HG03025 (cell line): ENCODE measurements at regions not wholly inside any gene's neighbourhood (a gene's known extent, or its start where the extent isn't known, plus 50 kb on each side); places are given as distances from the start of the nearest gene placed in this dataset.

Experiments
- ATAC-seq: cut with Tn5 transposase; IDR thresholded peaks from one replicate; pipeline ENCODE4 v1.9.1; 2021; ENCODE audit warnings: mild to moderate bottlenecking, moderate library complexity; ENCODE audit not compliant: unreplicated experiment, low FRiP score

DNA sequence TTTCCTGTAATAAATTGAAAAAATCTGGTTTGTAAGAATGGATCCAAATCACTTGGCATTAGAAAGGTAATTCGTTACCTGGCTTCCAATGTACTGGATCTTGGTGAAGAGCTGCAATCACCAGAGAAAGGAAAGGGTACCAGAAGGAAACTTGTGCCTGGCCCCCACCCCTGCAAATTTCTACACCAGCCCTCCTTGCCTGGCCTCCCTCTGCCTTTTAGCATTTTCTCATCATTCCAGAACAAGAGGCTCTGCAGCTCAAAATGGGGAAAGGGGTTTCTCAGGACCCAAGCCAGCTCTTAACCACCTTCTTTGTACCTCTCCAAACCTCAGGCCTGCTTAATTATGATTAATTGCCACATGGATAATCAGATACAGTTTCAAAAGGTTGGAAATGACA, 612.8 kb upstream of the MGMT start:
- no peak for ATAC-seq

GRCh38 chr10:128854963-128855362, 612.1 kb upstream of the MGMT start:
- ATAC-seq, result no peak

- ATAC-seq, result no peak
Observed at GRCh38 chr10:128855618-128856428, 611.2 kb upstream of the MGMT start.

DNA sequence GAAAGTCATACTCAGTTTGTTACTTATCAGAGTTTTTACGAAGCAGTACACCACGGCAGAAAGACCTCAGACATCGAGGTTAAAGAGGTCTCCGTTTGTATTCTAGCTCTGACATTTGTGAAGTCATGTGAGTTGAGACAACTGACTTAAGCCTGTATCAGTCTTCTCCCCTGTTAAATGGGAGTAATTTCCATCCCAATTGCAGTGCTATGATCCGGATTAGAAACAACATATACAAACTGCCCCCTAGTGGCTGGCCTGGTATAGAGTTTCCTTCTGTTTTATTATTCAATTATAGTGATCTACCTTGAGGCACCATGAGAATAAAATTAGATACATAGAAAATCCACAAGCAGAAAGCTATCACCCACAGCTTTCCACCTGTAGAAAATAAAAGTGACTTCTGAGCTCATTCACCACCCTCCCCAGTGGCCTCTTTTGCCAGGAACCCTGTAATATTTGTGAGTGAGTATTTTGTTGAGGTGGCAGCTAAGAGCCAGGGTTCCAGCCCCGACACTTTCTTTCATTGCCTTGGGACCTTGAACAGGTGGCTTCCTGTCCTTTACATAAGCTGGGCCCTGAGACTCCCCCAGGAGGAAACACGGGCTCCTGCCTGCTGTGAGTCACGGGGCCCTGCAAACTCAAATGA, 607.2 kb upstream of the MGMT start:
- no peak for ATAC-seq

- no peak for ATAC-seq
Observed at GRCh38 chr10:128860574-128860973, 606.5 kb upstream of the MGMT start.

GRCh38 chr10:128861018-128861901, 605.8 kb upstream of the MGMT start:
- ATAC-seq, result no peak

- no peak for ATAC-seq
Observed at GRCh38 chr10:128863411-128863810, 603.6 kb upstream of the MGMT start.

DNA sequence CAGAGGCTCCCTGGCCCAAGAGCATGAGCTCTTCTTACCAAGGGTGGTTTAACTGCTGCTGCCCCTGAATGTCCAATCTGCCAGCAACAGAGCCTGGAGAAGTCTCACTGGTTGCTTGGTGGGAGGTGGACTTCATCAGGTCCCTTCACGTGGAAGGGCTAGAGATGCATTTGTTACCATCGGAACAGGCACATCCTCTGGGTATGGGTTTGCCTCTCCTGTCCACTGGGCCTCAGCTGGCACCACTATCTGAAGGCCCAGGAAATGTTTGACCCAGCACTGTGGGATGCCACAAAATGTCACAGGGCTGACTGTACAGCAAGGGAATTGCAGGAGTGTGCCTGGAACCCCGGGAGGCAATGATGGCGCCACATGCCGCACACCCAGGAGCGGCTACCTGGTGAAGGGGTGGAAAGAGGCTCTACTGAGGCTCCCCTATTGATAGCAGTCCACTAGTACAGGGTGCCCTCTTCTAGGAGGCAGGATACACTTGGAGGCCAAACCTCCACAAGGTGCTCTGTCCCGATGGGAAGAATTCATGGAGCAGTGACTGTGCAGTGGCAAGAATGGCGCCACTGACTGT, 603.1 kb upstream of the MGMT start:
- ATAC-seq, result no peak

- no peak for ATAC-seq
Observed at GRCh38 chr10:128864554-128865295, 602.3 kb upstream of the MGMT start.

DNA sequence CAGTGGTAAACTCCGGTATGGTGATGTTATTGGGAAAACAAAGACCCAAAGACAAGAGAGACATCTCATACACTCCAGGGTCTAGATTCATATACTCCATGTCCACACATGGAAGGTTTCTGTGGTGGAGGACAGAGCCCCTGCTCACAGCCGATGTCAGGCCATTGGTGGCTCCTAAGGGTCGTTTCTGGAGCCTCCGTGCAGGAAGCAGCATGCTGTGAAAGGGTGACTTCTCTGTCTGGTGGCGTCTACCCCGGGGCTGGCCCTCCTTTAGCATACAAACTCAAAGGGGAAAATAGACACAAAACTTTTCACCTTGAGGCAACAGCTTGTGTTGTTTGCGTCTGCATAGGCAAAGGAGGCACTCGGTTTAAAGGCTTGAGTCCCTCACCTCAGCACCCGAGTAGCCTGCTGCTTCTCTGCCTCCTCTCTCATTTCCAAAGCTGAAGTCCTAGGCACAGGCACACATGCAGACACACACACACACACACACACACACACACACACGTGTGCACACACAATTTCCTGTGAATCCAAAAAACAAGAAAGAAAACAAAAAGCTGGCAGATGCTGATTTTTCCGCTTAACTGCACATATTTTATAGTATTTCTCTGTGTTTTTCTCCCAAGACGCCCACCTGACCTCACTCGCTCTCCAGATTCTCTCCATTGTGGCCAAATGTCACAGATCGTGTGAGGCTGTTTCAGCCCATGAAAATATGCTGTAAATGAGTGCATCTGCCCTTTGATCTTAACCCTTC, 601.4 kb upstream of the MGMT start:
- ATAC-seq, result no peak

DNA sequence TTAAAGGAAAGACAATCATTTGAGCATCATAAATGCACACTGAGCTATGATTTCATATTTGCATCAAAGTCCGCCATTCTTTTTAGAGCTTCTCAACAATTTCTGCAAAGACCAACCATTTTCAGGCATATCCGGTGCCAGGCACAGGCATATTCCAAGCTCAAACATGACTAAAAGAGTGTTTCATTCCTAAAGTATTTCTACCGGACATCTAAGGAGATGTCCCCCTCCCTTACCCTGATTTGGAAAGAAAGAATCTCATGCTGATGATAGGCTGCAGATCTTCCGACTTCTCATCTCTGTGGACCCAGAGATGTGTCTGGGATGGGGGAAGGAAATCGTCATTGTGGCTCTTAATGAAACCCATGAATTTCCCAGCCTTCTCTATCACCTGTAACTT, 600.5 kb upstream of the MGMT start:
- ATAC-seq, result no peak

GRCh38 chr10:128867210-128867609, 599.8 kb upstream of the MGMT start:
- no peak for ATAC-seq

GRCh38 chr10:128867819-128868218, 599.2 kb upstream of the MGMT start:
- ATAC-seq, result no peak

DNA sequence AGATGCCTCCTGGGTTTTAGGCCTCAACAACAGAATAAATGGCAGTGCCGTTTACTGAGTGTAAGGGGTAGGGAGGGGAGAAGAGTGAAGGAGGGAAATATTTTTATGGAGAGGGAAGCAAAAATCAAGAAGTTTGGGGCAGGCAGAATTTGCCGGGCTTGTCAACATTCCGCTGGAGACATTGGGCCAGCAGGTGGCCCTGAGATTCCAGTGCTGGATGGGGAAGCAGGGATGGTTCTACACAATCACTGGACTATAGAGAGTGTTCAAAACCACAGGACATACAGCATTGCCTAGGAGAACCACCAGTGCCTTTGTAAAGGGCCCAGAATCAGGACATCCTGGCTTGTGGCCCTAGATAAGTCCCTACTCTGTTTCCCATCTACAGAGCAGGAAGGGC, 598.6 kb upstream of the MGMT start:
- ATAC-seq, result no peak

DNA sequence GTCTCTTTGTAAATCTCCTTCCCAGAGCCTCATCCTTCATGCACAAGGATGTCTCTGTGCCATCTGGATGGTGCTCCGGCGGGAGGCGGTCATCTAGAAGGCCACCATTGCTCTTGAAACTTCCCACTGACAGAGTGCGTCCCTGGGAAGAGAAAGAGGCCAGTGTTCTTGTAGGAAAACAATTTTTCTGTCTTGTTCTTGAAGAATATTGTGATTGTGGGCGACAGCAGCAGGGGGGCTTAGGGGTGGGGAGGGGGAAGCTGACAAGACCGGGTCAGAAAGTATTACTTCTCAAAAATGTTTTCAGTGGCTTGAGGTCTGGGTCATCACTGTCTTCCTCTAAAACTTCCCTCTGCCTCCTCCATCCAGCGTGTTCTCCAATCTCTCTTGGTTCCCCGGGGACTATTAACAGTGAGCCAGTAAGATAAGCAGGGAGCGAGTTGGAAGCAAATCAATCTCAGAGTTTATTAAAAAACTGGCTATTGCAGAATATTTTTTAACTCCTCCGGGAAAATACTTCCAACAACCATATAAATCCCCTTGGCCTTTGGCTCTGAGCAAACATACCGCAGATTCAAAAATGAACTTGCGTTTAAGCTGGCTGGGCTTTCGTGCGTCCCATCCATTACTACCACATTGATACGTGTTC, 597.8 kb upstream of the MGMT start:
- ATAC-seq, result no peak

GRCh38 chr10:128870830-128871597, 596.0 kb upstream of the MGMT start:
- ATAC-seq, result no peak

DNA sequence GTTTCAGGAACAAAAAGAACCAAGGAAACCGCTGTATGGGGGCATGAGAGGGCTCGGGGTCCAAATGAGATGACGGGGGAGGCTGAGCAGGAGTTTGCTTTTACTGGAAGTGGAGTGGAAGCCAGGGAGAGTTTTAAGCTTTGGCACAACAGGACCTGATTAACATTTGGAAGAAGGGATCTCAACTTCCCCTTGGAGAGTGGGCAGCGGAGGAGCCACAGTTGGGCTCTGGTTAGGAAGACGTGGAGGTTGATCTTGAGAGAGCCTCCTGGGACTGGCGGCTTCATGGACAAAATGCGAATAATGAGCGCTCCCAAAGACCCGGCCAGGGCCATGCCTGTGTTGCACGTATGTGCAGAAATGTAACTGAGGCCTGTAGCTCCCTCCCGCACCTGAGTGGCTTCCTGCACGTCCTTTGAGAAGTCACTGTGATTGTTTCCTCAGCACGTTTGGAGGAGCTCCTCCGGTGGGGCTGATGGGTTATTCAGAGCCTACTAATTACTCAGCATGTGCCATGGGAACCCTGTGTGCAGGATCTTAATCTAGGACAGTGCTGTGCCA, 595.3 kb upstream of the MGMT start:
- no peak for ATAC-seq
